Kasumi-1 (cell line): ENCODE measurements at regions not wholly inside any gene's neighbourhood (a gene's known extent, or its start where the extent isn't known, plus 50 kb on each side); places are given as distances from the start of the nearest gene placed in this dataset.
A peak's percentile ranks its signal among the peaks of the same experiment; 100 is the strongest.
"Not testable (repeated sequence)": the region's sequence is repeated elsewhere in the genome, so short reads cannot be mapped to it uniquely, and the experiment has no call there.

Source experiments
- DNase-seq, 2 experiments: peaks; one replicate each; lab custom pipeline; 2025; lab: John Stamatoyannopoulos, UW

GRCh38 chr2:222760301-222760897 lies 88.9 kb downstream of the MOGAT1 start:
- no peak for DNase-seq

GRCh38 chr2:222761888-222762287 lies 90.4 kb downstream of the MOGAT1 start:
- no peak for DNase-seq

- DNase-seq: no peak
Measured at GRCh38 chr2:222762342-222762741, 90.9 kb downstream of the MOGAT1 start.

- DNase-seq: not testable (repeated sequence)
Measured at GRCh38 chr2:222765883-222766282, 94.4 kb downstream of the MOGAT1 start.

GRCh38 chr2:222768019-222768418 lies 92.8 kb upstream of the ACSL3 start:
- DNase-seq: not testable (repeated sequence)

GRCh38 chr2:222769446-222769845 lies 91.4 kb upstream of the ACSL3 start:
- DNase-seq: no peak

GRCh38 chr2:222769941-222770340 lies 90.9 kb upstream of the ACSL3 start:
- no peak for DNase-seq

- DNase-seq: no peak
Measured at GRCh38 chr2:222771832-222772231, 89.0 kb upstream of the ACSL3 start.

- no peak for DNase-seq
Measured at GRCh38 chr2:222774941-222775340, 85.9 kb upstream of the ACSL3 start.

- no peak for DNase-seq
Measured at GRCh38 chr2:222776792-222777191, 84.0 kb upstream of the ACSL3 start.

- DNase-seq: no peak
Measured at GRCh38 chr2:222778400-222778799, 82.4 kb upstream of the ACSL3 start.

- DNase-seq: no peak
Measured at GRCh38 chr2:222779145-222779832, 81.5 kb upstream of the ACSL3 start.

- no peak for DNase-seq
Measured at GRCh38 chr2:222780051-222780450, 80.8 kb upstream of the ACSL3 start.

- DNase-seq: no peak
Measured at GRCh38 chr2:222782201-222782730, 78.6 kb upstream of the ACSL3 start.

- no peak for DNase-seq
Measured at GRCh38 chr2:222783592-222783991, 77.2 kb upstream of the ACSL3 start.

GRCh38 chr2:222790932-222791331 lies 69.9 kb upstream of the ACSL3 start:
- no peak for DNase-seq

- peak; percentile 1 to 13 for DNase-seq
Measured at GRCh38 chr2:222792001-222792611, 68.7 kb upstream of the ACSL3 start.

- DNase-seq: no peak
Measured at GRCh38 chr2:222794585-222795449, 66.0 kb upstream of the ACSL3 start.

GRCh38 chr2:222795450-222796357 lies 65.1 kb upstream of the ACSL3 start:
- no peak for DNase-seq

- DNase-seq: no peak
Measured at GRCh38 chr2:222796413-222797103, 64.3 kb upstream of the ACSL3 start.

GRCh38 chr2:222797261-222797660 lies 63.6 kb upstream of the ACSL3 start:
- DNase-seq: peak; percentile 39 to 52
